Mucosa of descending colon (tissue), 3 donors: ENCODE measurements at regions not wholly inside any gene's neighbourhood (a gene's known extent, or its start where the extent isn't known, plus 50 kb on each side); places are given as distances from the start of the nearest gene placed in this dataset.

ENCODE experiments used
- ATAC-seq: fragments of 200-7000 bp; cut with Tn5 transposase; one replicate; pipeline ENCODE4 v1.9.1; 2020; ENCODE audit warnings: mild to moderate bottlenecking, moderate library complexity
- DNase-seq, 3 donors: peaks; one replicate each; pipeline ENCODE4 v3.0.0-alpha.2; 2020
- H3K36me3 ChIP-seq: fragments of 200-600 bp; one replicate; pipeline ENCODE4 v1.8.0; 2021; ENCODE audit warnings: low read depth, mild to moderate bottlenecking
- H3K4me1 ChIP-seq: fragments of 200-600 bp; one replicate; pipeline ENCODE4 v1.8.0; 2021; ENCODE audit warnings: low read depth, mild to moderate bottlenecking
- H3K4me3 ChIP-seq: fragments of 200-600 bp; one replicate; pipeline ENCODE4 v1.8.0; 2021; ENCODE audit warnings: mild to moderate bottlenecking
- H3K9me3 ChIP-seq: fragments of 200-600 bp; one replicate; pipeline ENCODE4 v1.8.0; 2021; ENCODE audit warnings: mild to moderate bottlenecking
- intact Hi-C, 2 donors: fragments of 100-400 bp; cut with DNase I in 1 of 2; cut with micrococcal nuclease in 1 of 2; formaldehyde crosslinking; loops; one replicate each; pipeline versions ENCODE4 v1.11.0 to v1.11.1; 2022; cut with DNase I, micrococcal nuclease
- TF ChIP-seq, protein P1 (sequence below): fragments of 200-600 bp; IDR thresholded peaks from one replicate; pipeline ENCODE4 v1.8.0; 2022; ENCODE audit warnings: antibody characterized with exemption, mild to moderate bottlenecking
- donor health status: DM: no; HTN: no; CAD: no; lungs with moderate emphysema.
- donor health status: DM: no; HTN: no; CAD: no.
- donor health status: DM: no; HTN: yes; CAD: no.

- no peak overlapping the region for H3K4me3 ChIP-seq
- H3K36me3 ChIP-seq: no peaks in the 10 kb centered on the region
- intact Hi-C loops: no loop called here
- no peaks in the 10 kb centered on the region for H3K9me3 ChIP-seq
- peak in 1 of 3 donors; percentile 10 for DNase-seq
- TF ChIP-seq, protein P1, sequence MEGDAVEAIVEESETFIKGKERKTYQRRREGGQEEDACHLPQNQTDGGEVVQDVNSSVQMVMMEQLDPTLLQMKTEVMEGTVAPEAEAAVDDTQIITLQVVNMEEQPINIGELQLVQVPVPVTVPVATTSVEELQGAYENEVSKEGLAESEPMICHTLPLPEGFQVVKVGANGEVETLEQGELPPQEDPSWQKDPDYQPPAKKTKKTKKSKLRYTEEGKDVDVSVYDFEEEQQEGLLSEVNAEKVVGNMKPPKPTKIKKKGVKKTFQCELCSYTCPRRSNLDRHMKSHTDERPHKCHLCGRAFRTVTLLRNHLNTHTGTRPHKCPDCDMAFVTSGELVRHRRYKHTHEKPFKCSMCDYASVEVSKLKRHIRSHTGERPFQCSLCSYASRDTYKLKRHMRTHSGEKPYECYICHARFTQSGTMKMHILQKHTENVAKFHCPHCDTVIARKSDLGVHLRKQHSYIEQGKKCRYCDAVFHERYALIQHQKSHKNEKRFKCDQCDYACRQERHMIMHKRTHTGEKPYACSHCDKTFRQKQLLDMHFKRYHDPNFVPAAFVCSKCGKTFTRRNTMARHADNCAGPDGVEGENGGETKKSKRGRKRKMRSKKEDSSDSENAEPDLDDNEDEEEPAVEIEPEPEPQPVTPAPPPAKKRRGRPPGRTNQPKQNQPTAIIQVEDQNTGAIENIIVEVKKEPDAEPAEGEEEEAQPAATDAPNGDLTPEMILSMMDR: no peak
- ATAC-seq: peak; percentile 29
- H3K4me1 ChIP-seq: peaks cover 17% of the 10 kb centered on the region
Measured at GRCh38 chr6:148192310-148192709, 150.3 kb upstream of the SASH1 start.

DNA sequence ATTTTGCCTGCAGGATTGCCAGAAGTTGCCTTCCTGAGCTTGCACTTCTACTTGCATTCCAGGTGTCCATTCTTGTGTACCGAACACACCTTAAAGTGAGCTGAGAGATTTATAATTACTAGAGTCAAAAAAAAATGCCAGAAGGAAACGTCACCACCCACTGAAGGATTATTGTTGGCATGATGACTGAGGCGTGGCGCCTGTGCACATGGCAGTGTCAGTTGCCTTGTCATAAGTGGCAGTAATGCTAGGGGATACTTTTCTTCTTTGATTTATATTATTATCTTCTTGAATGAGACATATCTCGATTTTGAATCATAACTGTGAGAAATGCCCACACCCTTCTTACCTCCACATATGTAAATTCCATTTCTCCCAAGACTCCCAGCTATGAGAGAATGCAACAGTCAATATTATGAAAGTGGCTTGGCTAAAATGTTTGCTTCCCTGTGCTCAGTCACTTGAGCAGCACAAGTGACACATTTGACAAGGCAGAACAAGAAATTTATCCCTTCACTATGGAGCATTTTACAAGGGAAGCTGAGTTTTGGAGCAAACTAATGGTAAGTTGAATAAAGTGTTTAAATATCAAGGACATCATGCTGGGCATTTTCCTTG, 149.5 kb upstream of the SASH1 start:
- Histone ChIP-seq H3K4me3 (no peak overlapping the region), H3K9me3 (no peaks in the 10 kb centered on the region), H3K36me3 (no peaks in the 10 kb centered on the region), H3K4me1 (peaks cover 17% of the 10 kb centered on the region)
- intact Hi-C loops: no loop called here
- peak; percentile 60 to 82 (median 69) for DNase-seq
- TF ChIP-seq, protein P1: no peak
- peak; percentile 91 for ATAC-seq

- intact Hi-C loops: no loop called here
- ATAC-seq: no peak
- no peaks in the 10 kb centered on the region for H3K36me3 ChIP-seq
Measured at GRCh38 chr6:148195511-148195910, 147.1 kb upstream of the SASH1 start.

GRCh38 chr6:148199584-148199983, 143.1 kb upstream of the SASH1 start:
- intact Hi-C loops: no loop called here
- ATAC-seq: no peak

More at GRCh38 chr6:148195511-148195910, 147.1 kb upstream of the SASH1 start:
- H3K4me3 ChIP-seq: no peak overlapping the region
- TF ChIP-seq, protein P1: no peak
- DNase-seq: no peak
- no peaks in the 10 kb centered on the region for H3K9me3 ChIP-seq
- peaks cover 17% of the 10 kb centered on the region for H3K4me1 ChIP-seq

GRCh38 chr6:148200293-148200692, 142.3 kb upstream of the SASH1 start:
- DNase-seq: no peak
- intact Hi-C loops: no loop called here
- ATAC-seq: no peak

More at GRCh38 chr6:148199584-148199983, 143.1 kb upstream of the SASH1 start:
- no peak overlapping the region for H3K4me3 ChIP-seq
- DNase-seq: no peak
- H3K36me3 ChIP-seq: no peaks in the 10 kb centered on the region
- TF ChIP-seq, protein P1: no peak
- no peaks in the 10 kb centered on the region for H3K9me3 ChIP-seq
- H3K4me1 ChIP-seq: no peaks in the 10 kb centered on the region

More at GRCh38 chr6:148200293-148200692, 142.3 kb upstream of the SASH1 start:
- H3K9me3 ChIP-seq: no peaks in the 10 kb centered on the region
- H3K36me3 ChIP-seq: no peaks in the 10 kb centered on the region
- TF ChIP-seq, protein P1: no peak
- no peak overlapping the region for H3K4me3 ChIP-seq
- no peaks in the 10 kb centered on the region for H3K4me1 ChIP-seq
